ENCODE measurements at regions not wholly inside any gene's neighbourhood (a gene's known extent, or its start where the extent isn't known, plus 50 kb on each side); places are given as distances from the start of the nearest gene placed in this dataset.

GRCh38 chr2:198807131-198807530 lies 650.6 kb downstream of the SATB2 start:
- BruUV-seq (replicated peaks), result no TSS peak
- H3K9ac ChIP-seq (replicated peaks; ENCODE audit: extremely low read depth, insufficient read depth, low read length), result no peak overlapping the region
- dilution Hi-C loops (cut with MboI; ENCODE audit: extremely low pct_ligation_motif_present, low sequenced_read_pairs) (no loop called here), intact Hi-C loops (cut with micrococcal nuclease) (no loop called here)
- no peaks in the 10 kb centered on the region for H3K9me3 ChIP-seq (replicated peaks; ENCODE audit: control insufficient read depth, insufficient read depth, low read length)
- FAIRE-seq (no peak), DNase-seq (ENCODE audit: low read depth, low spot score) (no peak)
- H3K4me3 ChIP-seq (replicated peaks in 1 of 3; ENCODE audit: insufficient read depth in 1 of 3, low read depth in 1 of 3, low read length in 3 of 3), result no peak overlapping the region
- H3K9me1 ChIP-seq (replicated peaks; ENCODE audit: control insufficient read depth, extremely low read depth, insufficient read depth, low read length), result no peaks in the 10 kb centered on the region
- H3K27ac ChIP-seq (ENCODE audit: insufficient read depth, low read depth, low read length), result no peak overlapping the region
- H3K36me3 ChIP-seq (ENCODE audit: control insufficient read depth in 2 of 2, extremely low read depth in 1 of 2, insufficient read depth in 2 of 2, low read length in 2 of 2), result no peaks in the 10 kb centered on the region
- H3K4me2 ChIP-seq (ENCODE audit: insufficient read depth, low read length), result no peak overlapping the region
- TF ChIP-seq CTCF (IDR thresholded peaks at IDR 0.05; ENCODE audit: extremely low read depth in 1 of 2, insufficient read depth in 1 of 2, low read depth in 1 of 2, low read length in 2 of 2), result no peak
- TF ChIP-seq POLR2A (IDR thresholded peaks at IDR 0.05; ENCODE audit: low read depth, low read length), result no peak
- TF ChIP-seq MAX (IDR thresholded peaks at IDR 0.05; ENCODE audit: insufficient read depth, insufficient read length), result no peak
- TF ChIP-seq GATA2 (IDR thresholded peaks at IDR 0.05; ENCODE audit: insufficient read depth, insufficient read length, low read depth, low read length), result no peak
- TF ChIP-seq EZH2 (IDR thresholded peaks at IDR 0.05; ENCODE audit: borderline replicate concordance, low read depth, low read length, severe bottlenecking), result no peak
- no peak for TF ChIP-seq FOS (IDR thresholded peaks at IDR 0.05; ENCODE audit: borderline replicate concordance, insufficient read depth, low read length)
- no peak for TF ChIP-seq JUN (IDR thresholded peaks at IDR 0.05; ENCODE audit: borderline replicate concordance, insufficient read depth, insufficient read length, low read depth)
- TF ChIP-seq MYC (IDR thresholded peaks at IDR 0.05; ENCODE audit: low read depth, low read length), result no peak
- TF ChIP-seq POLR2AphosphoS5 (IDR thresholded peaks at IDR 0.05; ENCODE audit: insufficient read depth, low read depth, low read length), result no peak
- no peaks in the 10 kb centered on the region for H3K79me2 ChIP-seq (ENCODE audit: control insufficient read depth, insufficient read depth, low read length)
- H2AFZ ChIP-seq (ENCODE audit: low read depth, low read length), result no peak overlapping the region
- no peaks in the 10 kb centered on the region for H3K4me1 ChIP-seq (ENCODE audit: control insufficient read depth, extremely low read depth, insufficient read depth, low read length)
- ChIA-PET POLR2A (no interaction called here), CTCF (no interaction called here)
- no peaks in the 10 kb centered on the region for H3K27me3 ChIP-seq (ENCODE audit: control insufficient read depth in 2 of 2, insufficient read depth in 2 of 2, low read length in 2 of 2)
- no peaks in the 10 kb centered on the region for H4K20me1 ChIP-seq (replicated peaks; ENCODE audit: control insufficient read depth, extremely low read depth, insufficient read depth, low read length)
